Fibroblast of lung (primary cell): ENCODE measurements at regions not wholly inside any gene's neighbourhood (a gene's known extent, or its start where the extent isn't known, plus 50 kb on each side); places are given as distances from the start of the nearest gene placed in this dataset.

Experiments
- DNase-seq, 2 donors: peaks; one replicate each; pipeline versions ENCODE4 v3.0.0 to v3.0.0-alpha.2; 2010; ENCODE audit warnings: low read depth in 2 of 2
- H2AFZ ChIP-seq: 2 replicates; pipeline ENCODE4 v1.5.1; 2012; ENCODE audit warnings: low read length, control low read depth, inconsistent platforms
- H3K27ac ChIP-seq: 2 replicates; pipeline ENCODE4 v1.5.1; 2011; ENCODE audit warnings: low read length, control low read depth; ENCODE audit not compliant: insufficient read depth
- H3K27me3 ChIP-seq: 2 replicates; pipeline ENCODE4 v1.5.1; 2011; ENCODE audit warnings: mild to moderate bottlenecking, low read length; ENCODE audit not compliant: control insufficient read depth, insufficient read depth
- H3K36me3 ChIP-seq: 2 replicates; pipeline ENCODE4 v1.5.1; 2011; ENCODE audit warnings: low read length; ENCODE audit not compliant: control insufficient read depth, insufficient read depth
- H3K4me1 ChIP-seq: 2 replicates; pipeline ENCODE4 v1.5.1; 2011; ENCODE audit warnings: low read length; ENCODE audit not compliant: control insufficient read depth, insufficient read depth; ENCODE audit errors: extremely low read depth
- H3K4me2 ChIP-seq: 2 replicates; pipeline ENCODE4 v1.5.1; 2011; ENCODE audit warnings: low read length, control low read depth; ENCODE audit not compliant: insufficient read depth; ENCODE audit errors: extremely low read depth
- H3K4me3 ChIP-seq, 4 experiments: fragments of 200-600 bp in 1 of 4; sonication (generic) in 1 of 4; replicated peaks in 1 of 4; 2 replicates each; pipeline ENCODE4 v1.5.1; 2011 to 2016; ENCODE audit warnings: low read length in 4 of 4, low read depth in 3 of 4, mild to moderate bottlenecking in 3 of 4, control low read depth in 2 of 4, inconsistent platforms in 1 of 4, mixed read lengths in 1 of 4; ENCODE audit not compliant: insufficient read depth in 1 of 4; ENCODE audit errors: control extremely low read depth in 1 of 4
- H3K79me2 ChIP-seq: 2 replicates; pipeline ENCODE4 v1.5.1; 2012; ENCODE audit warnings: mild to moderate bottlenecking, low read length, inconsistent platforms; ENCODE audit not compliant: control insufficient read depth, insufficient read depth
- H3K9ac ChIP-seq: 2 replicates; pipeline ENCODE4 v1.5.1; 2011; ENCODE audit warnings: mild to moderate bottlenecking, low read length, control low read depth; ENCODE audit not compliant: insufficient read depth
- H3K9me3 ChIP-seq: 2 replicates; pipeline ENCODE4 v1.5.1; 2012; ENCODE audit warnings: low read depth, low read length; ENCODE audit not compliant: control insufficient read depth, insufficient read depth
- H4K20me1 ChIP-seq: 2 replicates; pipeline ENCODE4 v1.5.1; 2011; ENCODE audit warnings: low read length; ENCODE audit not compliant: control insufficient read depth, insufficient read depth; ENCODE audit errors: extremely low read depth
- EZH2 ChIP-seq: IDR thresholded peaks from 2 replicates; pipeline ENCODE4 v1.5.1; 2012; ENCODE audit warnings: low read length, control low read depth, mild to moderate bottlenecking; ENCODE audit errors: missing control alignments
- TF ChIP-seq, protein P1 (sequence below), 2 donors: IDR thresholded peaks in 1 of 2; conservative IDR thresholded peaks in 1 of 2; 1 replicate in 1 of 2; 2 replicates in 1 of 2; pipeline ENCODE4 v1.5.1; 2011 to 2012; ENCODE audit warnings: low read length in 2 of 2, control low read depth in 1 of 2, inconsistent platforms in 1 of 2, low read depth in 1 of 2, mild to moderate bottlenecking in 1 of 2

DNA sequence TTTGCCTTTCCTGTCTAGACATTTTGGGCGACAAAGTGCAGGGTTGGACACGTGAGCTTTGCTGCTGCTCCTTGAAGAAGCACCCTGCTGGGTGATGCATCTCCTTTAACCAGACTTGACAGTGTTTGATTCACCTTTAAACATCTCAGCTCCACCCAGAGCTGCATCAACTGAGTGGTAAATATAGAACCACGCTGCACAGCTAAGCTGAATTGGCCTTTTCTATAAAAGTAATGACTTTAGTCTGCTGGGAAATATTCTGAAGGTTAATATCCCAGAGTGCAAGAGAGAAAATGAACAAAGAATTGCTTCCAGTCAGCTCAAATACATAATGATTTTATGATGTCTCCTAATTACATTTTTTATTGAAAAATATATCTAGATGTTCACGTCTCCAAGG is 264.3 kb upstream of the ADCY2 start:
- H3K79me2 ChIP-seq = no peaks in the 10 kb centered on the region
- H3K27ac ChIP-seq = no peak overlapping the region
- no peaks in the 10 kb centered on the region for H4K20me1 ChIP-seq
- H3K36me3 ChIP-seq = no peaks in the 10 kb centered on the region
- no peaks in the 10 kb centered on the region for H3K9me3 ChIP-seq
- no peaks in the 10 kb centered on the region for H3K4me1 ChIP-seq
- H3K4me2 ChIP-seq = no peak overlapping the region
- TF ChIP-seq, protein P1, sequence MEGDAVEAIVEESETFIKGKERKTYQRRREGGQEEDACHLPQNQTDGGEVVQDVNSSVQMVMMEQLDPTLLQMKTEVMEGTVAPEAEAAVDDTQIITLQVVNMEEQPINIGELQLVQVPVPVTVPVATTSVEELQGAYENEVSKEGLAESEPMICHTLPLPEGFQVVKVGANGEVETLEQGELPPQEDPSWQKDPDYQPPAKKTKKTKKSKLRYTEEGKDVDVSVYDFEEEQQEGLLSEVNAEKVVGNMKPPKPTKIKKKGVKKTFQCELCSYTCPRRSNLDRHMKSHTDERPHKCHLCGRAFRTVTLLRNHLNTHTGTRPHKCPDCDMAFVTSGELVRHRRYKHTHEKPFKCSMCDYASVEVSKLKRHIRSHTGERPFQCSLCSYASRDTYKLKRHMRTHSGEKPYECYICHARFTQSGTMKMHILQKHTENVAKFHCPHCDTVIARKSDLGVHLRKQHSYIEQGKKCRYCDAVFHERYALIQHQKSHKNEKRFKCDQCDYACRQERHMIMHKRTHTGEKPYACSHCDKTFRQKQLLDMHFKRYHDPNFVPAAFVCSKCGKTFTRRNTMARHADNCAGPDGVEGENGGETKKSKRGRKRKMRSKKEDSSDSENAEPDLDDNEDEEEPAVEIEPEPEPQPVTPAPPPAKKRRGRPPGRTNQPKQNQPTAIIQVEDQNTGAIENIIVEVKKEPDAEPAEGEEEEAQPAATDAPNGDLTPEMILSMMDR (conservative IDR thresholded peaks at IDR 0.05 in 1 of 2, IDR thresholded peaks at IDR 0.05 in 1 of 2; ENCODE audit: low read depth in 1 of 2, low read length in 2 of 2) = no peak
- no peak for TF ChIP-seq EZH2
- no peak overlapping the region for H3K9ac ChIP-seq
- no peak overlapping the region for H3K4me3 ChIP-seq
- no peak overlapping the region for H2AFZ ChIP-seq
- no peaks in the 10 kb centered on the region for H3K27me3 ChIP-seq
- no peak for DNase-seq

GRCh38 chr5:7146886-7147285 is 249.1 kb upstream of the ADCY2 start:
- no peak overlapping the region for H3K9ac ChIP-seq
- DNase-seq = no peak
- TF ChIP-seq EZH2 = no peak
- TF ChIP-seq, protein P1 (conservative IDR thresholded peaks at IDR 0.05 in 1 of 2, IDR thresholded peaks at IDR 0.05 in 1 of 2; ENCODE audit: low read depth in 1 of 2, low read length in 2 of 2) = no peak
- no peaks in the 10 kb centered on the region for H3K79me2 ChIP-seq
- H3K36me3 ChIP-seq = no peaks in the 10 kb centered on the region
- H3K4me3 ChIP-seq = no peak overlapping the region
- no peaks in the 10 kb centered on the region for H3K27me3 ChIP-seq
- no peak overlapping the region for H3K4me2 ChIP-seq
- no peaks in the 10 kb centered on the region for H3K4me1 ChIP-seq
- no peaks in the 10 kb centered on the region for H4K20me1 ChIP-seq
- no peak overlapping the region for H2AFZ ChIP-seq
- no peaks in the 10 kb centered on the region for H3K9me3 ChIP-seq
- no peak overlapping the region for H3K27ac ChIP-seq

- Histone ChIP-seq H3K9ac (no peak overlapping the region), H3K4me1 (no peaks in the 10 kb centered on the region), H4K20me1 (no peaks in the 10 kb centered on the region), H3K9me3 (no peaks in the 10 kb centered on the region), H2AFZ (no peak overlapping the region), H3K4me3 (no peak overlapping the region), H3K36me3 (no peaks in the 10 kb centered on the region), H3K27ac (no peak overlapping the region), H3K27me3 (no peaks in the 10 kb centered on the region), H3K4me2 (no peak overlapping the region), H3K79me2 (no peaks in the 10 kb centered on the region)
- no peak for DNase-seq
- TF ChIP-seq, protein P1 (conservative IDR thresholded peaks at IDR 0.05 in 1 of 2, IDR thresholded peaks at IDR 0.05 in 1 of 2; ENCODE audit: low read depth in 1 of 2, low read length in 2 of 2) = no peak
- no peak for TF ChIP-seq EZH2
Measured at GRCh38 chr5:7157083-7157482, 238.9 kb upstream of the ADCY2 start.
